ENCODE measurements at regions not wholly inside any gene's neighbourhood (a gene's known extent, or its start where the extent isn't known, plus 50 kb on each side); places are given as distances from the start of the nearest gene placed in this dataset.

- Histone ChIP-seq H3K9me3 (no peaks in the 10 kb centered on the region), H3K4me1 (ENCODE audit: insufficient read depth) (no peaks in the 10 kb centered on the region), H3K36me3 (no peaks in the 10 kb centered on the region), H3K27ac (no peak overlapping the region), H3K4me3 (no peak overlapping the region), H3K27me3 (no peaks in the 10 kb centered on the region)
- WGBS, 3 donors = 69 to 94% (median 93%) methylated on average over 2 of the region's 2 CpGs
- DNase-seq = no peak
- intact Hi-C loops (cut with DNase I) = no loop called here
- TF ChIP-seq POLR2A (IDR thresholded peaks at IDR 0.05) (no peak), CTCF (IDR thresholded peaks at IDR 0.05) (no peak), EP300 (IDR thresholded peaks at IDR 0.05) (no peak)
Measured at GRCh38 chr6:27119761-27120160, 127.7 kb upstream of the PRSS16 start.

GRCh38 chr6:27121640-27122039, 125.9 kb upstream of the PRSS16 start:
- Histone ChIP-seq H3K27me3 (no peaks in the 10 kb centered on the region), H3K9me3 (no peaks in the 10 kb centered on the region), H3K4me3 (no peak overlapping the region), H3K36me3 (no peaks in the 10 kb centered on the region), H3K4me1 (ENCODE audit: insufficient read depth) (no peaks in the 10 kb centered on the region), H3K27ac (no peak overlapping the region)
- WGBS, 3 donors = 93 to 97% (median 95%) methylated on average over 2 of the region's 2 CpGs
- no peak for TF ChIP-seq POLR2A (IDR thresholded peaks at IDR 0.05)
- TF ChIP-seq EP300 (IDR thresholded peaks at IDR 0.05) = no peak
- no peak for TF ChIP-seq CTCF (IDR thresholded peaks at IDR 0.05)
- intact Hi-C loops (cut with DNase I) = no loop called here
- no peak for DNase-seq

- intact Hi-C loops (cut with DNase I) = no loop called here
- Histone ChIP-seq H3K4me1 (ENCODE audit: insufficient read depth) (no peaks in the 10 kb centered on the region), H3K36me3 (no peaks in the 10 kb centered on the region), H3K4me3 (no peak overlapping the region), H3K27ac (no peak overlapping the region), H3K9me3 (no peaks in the 10 kb centered on the region), H3K27me3 (no peaks in the 10 kb centered on the region)
- no peak for TF ChIP-seq POLR2A (IDR thresholded peaks at IDR 0.05)
- no peak for TF ChIP-seq EP300 (IDR thresholded peaks at IDR 0.05)
- TF ChIP-seq CTCF (IDR thresholded peaks at IDR 0.05) = no peak
- 85 to 90% (median 89%) methylated on average over 4 of the region's 4 CpGs for WGBS, 3 donors
- DNase-seq = no peak
Measured at GRCh38 chr6:27124252-27124657, 123.2 kb upstream of the PRSS16 start.

- 90 to 95% (median 93%) methylated on average over 6 of the region's 6 CpGs for WGBS, 3 donors
- no peaks in the 10 kb centered on the region for H3K4me1 ChIP-seq (ENCODE audit: insufficient read depth)
- DNase-seq = no peak
- H3K27ac ChIP-seq = no peak overlapping the region
- no peaks in the 10 kb centered on the region for H3K36me3 ChIP-seq
- no peaks in the 10 kb centered on the region for H3K9me3 ChIP-seq
- intact Hi-C loops (cut with DNase I) = no loop called here
- no peak for TF ChIP-seq POLR2A (IDR thresholded peaks at IDR 0.05)
- TF ChIP-seq CTCF (IDR thresholded peaks at IDR 0.05) = no peak
- TF ChIP-seq EP300 (IDR thresholded peaks at IDR 0.05) = no peak
- H3K4me3 ChIP-seq = no peak overlapping the region
- H3K27me3 ChIP-seq = no peaks in the 10 kb centered on the region
Measured at GRCh38 chr6:27126046-27126814, 121.3 kb upstream of the PRSS16 start.

Data from ovary (tissue), 7 donors.